ENCODE measurements at regions not wholly inside any gene's neighbourhood (a gene's known extent, or its start where the extent isn't known, plus 50 kb on each side); places are given as distances from the start of the nearest gene placed in this dataset.

GRCh38 chr21:38048167-38048566, 131.9 kb upstream of the KCNJ6 start:
- H3K9me3 ChIP-seq (ENCODE audit: control insufficient read depth, insufficient read depth, low read depth, low read length), result no peaks in the 10 kb centered on the region
- H3K27me3 ChIP-seq (ENCODE audit: control insufficient read depth, insufficient read depth, low read length), result no peaks in the 10 kb centered on the region
- no peaks in the 10 kb centered on the region for H3K79me2 ChIP-seq (ENCODE audit: control insufficient read depth, insufficient read depth, low read length)
- H3K9ac ChIP-seq (ENCODE audit: insufficient read depth, low read length), result no peak overlapping the region
- H3K4me1 ChIP-seq (ENCODE audit: control insufficient read depth, extremely low read depth, insufficient read depth, low read length), result no peaks in the 10 kb centered on the region
- no peak for TF ChIP-seq EZH2 (IDR thresholded peaks at IDR 0.05; ENCODE audit: low read length, missing control alignments)
- no peak for TF ChIP-seq CTCF (conservative IDR thresholded peaks at IDR 0.05 in 1 of 2, IDR thresholded peaks at IDR 0.05 in 1 of 2; ENCODE audit: low read depth in 1 of 2, low read length in 2 of 2)
- H3K36me3 ChIP-seq (ENCODE audit: control insufficient read depth, insufficient read depth, low read length), result no peaks in the 10 kb centered on the region
- no peak overlapping the region for H2AFZ ChIP-seq (ENCODE audit: low read length)
- no peak for DNase-seq (ENCODE audit: low read depth in 2 of 2)
- H4K20me1 ChIP-seq (ENCODE audit: control insufficient read depth, extremely low read depth, insufficient read depth, low read length), result no peaks in the 10 kb centered on the region
- H3K4me2 ChIP-seq (ENCODE audit: extremely low read depth, insufficient read depth, low read length), result no peak overlapping the region
- no peak overlapping the region for H3K4me3 ChIP-seq (replicated peaks in 1 of 4; ENCODE audit: control extremely low read depth in 1 of 4, insufficient read depth in 1 of 4, low read depth in 3 of 4, low read length in 4 of 4)
- H3K27ac ChIP-seq (ENCODE audit: insufficient read depth, low read length), result no peak overlapping the region

GRCh38 chr21:38054334-38054733, 138.1 kb upstream of the KCNJ6 start:
- Histone ChIP-seq H3K4me1 (ENCODE audit: control insufficient read depth, extremely low read depth, insufficient read depth, low read length) (no peaks in the 10 kb centered on the region), H2AFZ (ENCODE audit: low read length) (no peak overlapping the region), H3K9me3 (ENCODE audit: control insufficient read depth, insufficient read depth, low read depth, low read length) (no peaks in the 10 kb centered on the region), H4K20me1 (ENCODE audit: control insufficient read depth, extremely low read depth, insufficient read depth, low read length) (no peaks in the 10 kb centered on the region), H3K4me2 (ENCODE audit: extremely low read depth, insufficient read depth, low read length) (no peak overlapping the region), H3K27me3 (ENCODE audit: control insufficient read depth, insufficient read depth, low read length) (no peaks in the 10 kb centered on the region), H3K27ac (ENCODE audit: insufficient read depth, low read length) (no peak overlapping the region), H3K9ac (ENCODE audit: insufficient read depth, low read length) (no peak overlapping the region), H3K4me3 (replicated peaks in 1 of 4; ENCODE audit: control extremely low read depth in 1 of 4, insufficient read depth in 1 of 4, low read depth in 3 of 4, low read length in 4 of 4) (no peak overlapping the region), H3K79me2 (ENCODE audit: control insufficient read depth, insufficient read depth, low read length) (no peaks in the 10 kb centered on the region), H3K36me3 (ENCODE audit: control insufficient read depth, insufficient read depth, low read length) (no peaks in the 10 kb centered on the region)
- no peak for DNase-seq (ENCODE audit: low read depth in 2 of 2)
- TF ChIP-seq EZH2 (IDR thresholded peaks at IDR 0.05; ENCODE audit: low read length, missing control alignments), result no peak

DNA sequence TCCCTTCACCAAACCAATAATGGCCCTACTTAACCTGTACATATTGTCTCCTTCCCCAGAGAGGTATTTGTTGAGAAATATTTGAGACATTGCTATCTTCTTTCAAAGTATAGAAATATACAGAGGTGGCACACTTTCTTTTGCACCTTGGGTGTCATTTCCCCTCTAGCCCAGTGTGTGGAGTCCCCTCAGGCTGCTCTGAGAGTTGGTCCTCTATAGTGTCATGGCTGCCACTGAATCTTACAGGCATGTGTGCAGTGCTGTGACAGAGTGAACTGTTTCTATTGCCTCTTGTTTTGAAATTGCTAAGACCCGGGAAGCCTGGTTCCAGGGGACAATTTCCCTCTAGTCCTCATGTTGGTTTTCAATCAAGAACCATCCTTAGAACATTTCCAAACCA, 140.2 kb upstream of the KCNJ6 start:
- TF ChIP-seq EZH2 (IDR thresholded peaks at IDR 0.05; ENCODE audit: low read length, missing control alignments), result no peak
- TF ChIP-seq CTCF (conservative IDR thresholded peaks at IDR 0.05 in 1 of 2, IDR thresholded peaks at IDR 0.05 in 1 of 2; ENCODE audit: low read depth in 1 of 2, low read length in 2 of 2), result no peak
- no peak overlapping the region for H3K27ac ChIP-seq (ENCODE audit: insufficient read depth, low read length)

More for the DNA sequence above, 140.2 kb upstream of the KCNJ6 start:
- Histone ChIP-seq H3K4me2 (ENCODE audit: extremely low read depth, insufficient read depth, low read length) (no peak overlapping the region), H3K4me3 (replicated peaks in 1 of 4; ENCODE audit: control extremely low read depth in 1 of 4, insufficient read depth in 1 of 4, low read depth in 3 of 4, low read length in 4 of 4) (no peak overlapping the region), H3K9me3 (ENCODE audit: control insufficient read depth, insufficient read depth, low read depth, low read length) (no peaks in the 10 kb centered on the region), H3K36me3 (ENCODE audit: control insufficient read depth, insufficient read depth, low read length) (no peaks in the 10 kb centered on the region), H3K9ac (ENCODE audit: insufficient read depth, low read length) (no peak overlapping the region), H3K27me3 (ENCODE audit: control insufficient read depth, insufficient read depth, low read length) (no peaks in the 10 kb centered on the region), H3K4me1 (ENCODE audit: control insufficient read depth, extremely low read depth, insufficient read depth, low read length) (no peaks in the 10 kb centered on the region), H4K20me1 (ENCODE audit: control insufficient read depth, extremely low read depth, insufficient read depth, low read length) (no peaks in the 10 kb centered on the region), H2AFZ (ENCODE audit: low read length) (no peak overlapping the region), H3K79me2 (ENCODE audit: control insufficient read depth, insufficient read depth, low read length) (no peaks in the 10 kb centered on the region)
- no peak for DNase-seq (ENCODE audit: low read depth in 2 of 2)

Data from fibroblast of lung (primary cell).